ENCODE measurements at regions not wholly inside any gene's neighbourhood (a gene's known extent, or its start where the extent isn't known, plus 50 kb on each side); places are given as distances from the start of the nearest gene placed in this dataset.

GRCh38 chr16:79868841-79869240 lies 268.3 kb upstream of the MAF start:
- no peak for TF ChIP-seq GATA3 (IDR thresholded peaks at IDR 0.05; ENCODE audit: low read depth, low read length)
- no peak for TF ChIP-seq GATA2 (IDR thresholded peaks at IDR 0.05; ENCODE audit: low read depth, low read length)
